ENCODE measurements at regions not wholly inside any gene's neighbourhood (a gene's known extent, or its start where the extent isn't known, plus 50 kb on each side); places are given as distances from the start of the nearest gene placed in this dataset.

- no peaks in the 10 kb centered on the region for H3K36me3 Mint-ChIP-seq
- WGBS (ENCODE audit: insufficient coverage): 52% methylated on average over 2 of the region's 2 CpGs
These were observed 179.4 kb downstream of the ABHD5 start for GRCh38 chr3:43870120-43870519.

GRCh38 chr3:43870844-43871626, 180.3 kb downstream of the ABHD5 start:
- H3K27me3 Mint-ChIP-seq (ENCODE audit: low read depth in 2 of 2): peaks cover 6 to 11% of the 10 kb centered on the region in 2 donors
- H3K27ac Mint-ChIP-seq: no peak overlapping the region
- H3K4me3 Mint-ChIP-seq: no peak overlapping the region
- Histone ChIP-seq H3K36me3 (ENCODE audit: control insufficient read depth, insufficient read depth, low read length) (no peaks in the 10 kb centered on the region), H3K27me3 (ENCODE audit: control insufficient read depth, insufficient read depth, low read length) (no peaks in the 10 kb centered on the region), H3K27ac (ENCODE audit: low read length) (no peak overlapping the region), H3K4me3 (ENCODE audit: low read length) (no peak overlapping the region), H3K4me1 (ENCODE audit: control insufficient read depth, insufficient read depth, low read length) (no peaks in the 10 kb centered on the region), H3K9me3 (ENCODE audit: control insufficient read depth, insufficient read depth, low read length) (no peaks in the 10 kb centered on the region)
- H3K4me1 Mint-ChIP-seq: no peaks in the 10 kb centered on the region
- DNase-seq: no peak
- ATAC-seq: no peak
- no peak for TF ChIP-seq CTCF (IDR thresholded peaks at IDR 0.05)
- no peaks in the 10 kb centered on the region for H3K9me3 Mint-ChIP-seq
- no peaks in the 10 kb centered on the region for H3K36me3 Mint-ChIP-seq
- intact Hi-C loops (cut with micrococcal nuclease): no loop called here
- WGBS (ENCODE audit: insufficient coverage): 72% methylated on average over 2 of the region's 2 CpGs

More at GRCh38 chr3:43870120-43870519, 179.4 kb downstream of the ABHD5 start:
- no peak for TF ChIP-seq CTCF (IDR thresholded peaks at IDR 0.05)
- no peaks in the 10 kb centered on the region for H3K27me3 ChIP-seq (ENCODE audit: control insufficient read depth, insufficient read depth, low read length)
- H3K27ac ChIP-seq (ENCODE audit: low read length): no peak overlapping the region
- no peak overlapping the region for H3K4me3 ChIP-seq (ENCODE audit: low read length)
- H3K36me3 ChIP-seq (ENCODE audit: control insufficient read depth, insufficient read depth, low read length): no peaks in the 10 kb centered on the region
- intact Hi-C loops (cut with micrococcal nuclease): no loop called here
- DNase-seq: no peak
- ATAC-seq: no peak
- no peaks in the 10 kb centered on the region for H3K9me3 ChIP-seq (ENCODE audit: control insufficient read depth, insufficient read depth, low read length)
- Mint-ChIP-seq H3K27ac (no peak overlapping the region), H3K4me3 (no peak overlapping the region), H3K27me3 (ENCODE audit: low read depth in 2 of 2) (peaks cover 6 to 11% of the 10 kb centered on the region in 2 donors), H3K9me3 (no peaks in the 10 kb centered on the region), H3K4me1 (no peaks in the 10 kb centered on the region)
- H3K4me1 ChIP-seq (ENCODE audit: control insufficient read depth, insufficient read depth, low read length): no peaks in the 10 kb centered on the region

GRCh38 chr3:43871627-43872245, 181.0 kb downstream of the ABHD5 start:
- ATAC-seq (no peak), DNase-seq (no peak)
- TF ChIP-seq CTCF (IDR thresholded peaks at IDR 0.05): no peak
- Histone ChIP-seq H3K9me3 (ENCODE audit: control insufficient read depth, insufficient read depth, low read length) (no peaks in the 10 kb centered on the region), H3K4me1 (ENCODE audit: control insufficient read depth, insufficient read depth, low read length) (no peaks in the 10 kb centered on the region), H3K36me3 (ENCODE audit: control insufficient read depth, insufficient read depth, low read length) (no peaks in the 10 kb centered on the region), H3K4me3 (ENCODE audit: low read length) (no peak overlapping the region), H3K27ac (ENCODE audit: low read length) (no peak overlapping the region), H3K27me3 (ENCODE audit: control insufficient read depth, insufficient read depth, low read length) (no peaks in the 10 kb centered on the region)
- Mint-ChIP-seq H3K4me3 (no peak overlapping the region), H3K9me3 (no peaks in the 10 kb centered on the region), H3K27me3 (ENCODE audit: low read depth in 2 of 2) (peaks cover 6 to 11% of the 10 kb centered on the region in 2 donors), H3K4me1 (no peaks in the 10 kb centered on the region), H3K36me3 (no peaks in the 10 kb centered on the region), H3K27ac (no peak overlapping the region)
- intact Hi-C loops (cut with micrococcal nuclease): no loop called here
- WGBS (ENCODE audit: insufficient coverage): 74% methylated on average over 9 of the region's 9 CpGs
